VCaP (cell line): ENCODE measurements at regions not wholly inside any gene's neighbourhood (a gene's known extent, or its start where the extent isn't known, plus 50 kb on each side); places are given as distances from the start of the nearest gene placed in this dataset.

Source experiments
- H3K27ac ChIP-seq: fragments of 450-650 bp; 2 replicates; pipeline ENCODE4 v1.5.1; 2017
- TF ChIP-seq, protein P1 (sequence below): fragments of 450-650 bp; conservative IDR thresholded peaks from 2 replicates; pipeline ENCODE4 v1.5.1; 2017; ENCODE audit warnings: mild to moderate bottlenecking, moderate library complexity

DNA sequence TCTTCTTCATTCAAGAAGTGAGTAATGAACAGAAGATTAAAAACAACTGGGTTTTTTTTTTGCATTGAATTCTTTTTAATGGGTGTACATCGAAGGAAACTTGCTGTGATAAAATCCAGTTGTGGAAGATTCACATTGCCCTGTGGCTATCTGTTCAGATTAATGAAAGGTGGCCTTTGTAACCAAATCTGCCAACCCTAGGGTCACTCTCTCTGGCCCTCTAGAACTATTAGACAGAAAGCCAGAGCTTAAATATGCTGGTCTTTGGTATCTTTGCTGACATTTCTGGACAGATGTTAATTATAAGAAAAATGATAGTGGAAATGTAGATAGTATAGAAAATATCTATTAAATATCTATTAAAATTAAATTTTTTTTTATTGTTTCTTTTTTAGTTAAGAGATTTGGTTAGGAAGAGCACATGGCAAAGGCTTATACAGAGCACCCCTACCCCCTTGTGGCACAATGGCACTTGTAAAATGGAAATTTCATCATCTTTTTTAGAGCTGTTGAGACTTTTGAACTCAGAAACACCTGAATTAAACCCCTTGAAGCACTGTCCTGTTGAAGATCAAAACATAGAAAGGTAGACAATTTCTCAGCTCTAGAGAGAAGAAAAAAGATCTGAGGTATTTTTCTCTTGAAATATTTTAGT lies 572.5 kb downstream of the PKHD1 start:
- H3K27ac ChIP-seq: no peak overlapping the region

DNA sequence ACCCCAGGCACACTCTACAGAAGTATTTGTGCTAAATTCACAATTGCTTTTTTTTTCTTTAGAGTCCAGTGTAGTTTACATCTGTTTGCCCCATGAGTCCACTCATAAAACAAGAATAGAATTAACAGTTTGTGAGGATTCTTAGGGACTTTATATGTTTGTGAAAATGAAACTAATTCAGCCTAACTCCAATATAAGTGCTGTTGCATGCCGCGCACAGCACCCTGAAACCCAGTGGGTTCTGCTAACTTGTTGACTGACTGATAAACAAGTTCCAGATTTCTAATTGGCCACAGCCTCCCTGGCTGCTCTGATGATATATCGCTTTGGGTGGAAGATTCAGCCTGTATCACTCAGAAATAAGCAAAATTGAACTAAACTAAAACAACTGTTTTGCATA lies 561.4 kb downstream of the PKHD1 start:
- H3K27ac ChIP-seq: no peak overlapping the region
- TF ChIP-seq, protein P1, sequence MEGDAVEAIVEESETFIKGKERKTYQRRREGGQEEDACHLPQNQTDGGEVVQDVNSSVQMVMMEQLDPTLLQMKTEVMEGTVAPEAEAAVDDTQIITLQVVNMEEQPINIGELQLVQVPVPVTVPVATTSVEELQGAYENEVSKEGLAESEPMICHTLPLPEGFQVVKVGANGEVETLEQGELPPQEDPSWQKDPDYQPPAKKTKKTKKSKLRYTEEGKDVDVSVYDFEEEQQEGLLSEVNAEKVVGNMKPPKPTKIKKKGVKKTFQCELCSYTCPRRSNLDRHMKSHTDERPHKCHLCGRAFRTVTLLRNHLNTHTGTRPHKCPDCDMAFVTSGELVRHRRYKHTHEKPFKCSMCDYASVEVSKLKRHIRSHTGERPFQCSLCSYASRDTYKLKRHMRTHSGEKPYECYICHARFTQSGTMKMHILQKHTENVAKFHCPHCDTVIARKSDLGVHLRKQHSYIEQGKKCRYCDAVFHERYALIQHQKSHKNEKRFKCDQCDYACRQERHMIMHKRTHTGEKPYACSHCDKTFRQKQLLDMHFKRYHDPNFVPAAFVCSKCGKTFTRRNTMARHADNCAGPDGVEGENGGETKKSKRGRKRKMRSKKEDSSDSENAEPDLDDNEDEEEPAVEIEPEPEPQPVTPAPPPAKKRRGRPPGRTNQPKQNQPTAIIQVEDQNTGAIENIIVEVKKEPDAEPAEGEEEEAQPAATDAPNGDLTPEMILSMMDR: no peak

More for the DNA sequence above, 572.5 kb downstream of the PKHD1 start:
- TF ChIP-seq, protein P1: peak; percentile 44

DNA sequence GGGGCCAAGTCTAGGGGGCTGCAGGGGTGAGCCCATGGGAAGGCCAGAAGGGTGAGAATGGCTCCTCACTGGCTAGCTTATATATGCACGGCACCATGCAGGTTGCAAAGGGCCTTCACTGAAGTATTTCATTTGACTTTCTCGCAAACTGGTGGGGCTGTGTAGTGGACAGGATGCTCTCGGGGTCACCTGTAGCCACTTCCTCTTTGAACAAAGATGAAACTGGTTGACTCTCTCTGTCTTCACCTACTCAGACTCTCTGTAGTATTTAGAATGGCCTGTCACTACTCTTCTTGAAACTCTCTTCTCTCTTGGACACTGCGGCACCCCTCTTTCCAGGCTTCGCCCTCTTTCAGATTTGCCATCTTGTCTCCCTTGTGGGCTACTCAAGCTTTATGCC lies 560.5 kb downstream of the PKHD1 start:
- TF ChIP-seq, protein P1: no peak
- H3K27ac ChIP-seq: no peak overlapping the region

DNA sequence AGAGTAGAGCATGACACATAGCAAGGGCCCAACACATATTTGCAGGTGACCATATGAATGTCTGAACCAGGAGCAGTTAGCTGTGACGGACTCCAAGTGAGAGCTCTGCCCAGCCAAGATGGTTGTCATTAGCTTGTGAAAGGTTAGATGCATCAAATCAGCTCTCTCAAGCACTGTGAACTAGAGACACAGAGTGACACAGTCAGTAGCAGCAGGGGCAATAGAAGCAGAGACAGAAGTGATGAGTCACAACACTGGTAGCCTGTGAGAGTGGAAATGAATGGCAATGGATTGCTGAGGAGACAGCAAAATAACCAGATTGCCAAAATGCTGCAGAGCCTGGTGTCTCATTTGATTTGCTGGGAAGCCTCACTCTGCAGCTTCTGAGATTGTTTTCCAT lies 558.9 kb downstream of the PKHD1 start:
- TF ChIP-seq, protein P1: no peak
- no peak overlapping the region for H3K27ac ChIP-seq

DNA sequence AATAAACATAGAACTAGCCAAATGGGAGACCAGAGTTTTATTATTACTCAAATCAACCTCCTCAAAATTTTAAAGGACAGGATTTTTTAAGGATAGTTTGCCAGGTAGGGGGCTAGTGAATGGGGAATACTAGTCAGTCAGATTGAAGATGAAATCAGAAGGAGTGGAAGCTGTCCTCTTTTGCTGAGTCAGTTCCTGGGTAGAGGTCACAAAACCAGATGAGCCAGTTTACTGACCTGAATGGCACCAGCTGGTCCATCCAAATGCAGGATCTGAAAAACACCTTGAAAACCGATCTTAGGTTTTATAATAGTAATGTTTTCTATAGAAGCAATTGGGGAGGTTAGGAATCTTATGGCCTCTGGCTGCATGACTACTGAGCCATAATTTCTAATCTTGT lies 558.2 kb downstream of the PKHD1 start:
- no peak overlapping the region for H3K27ac ChIP-seq
- TF ChIP-seq, protein P1: no peak

DNA sequence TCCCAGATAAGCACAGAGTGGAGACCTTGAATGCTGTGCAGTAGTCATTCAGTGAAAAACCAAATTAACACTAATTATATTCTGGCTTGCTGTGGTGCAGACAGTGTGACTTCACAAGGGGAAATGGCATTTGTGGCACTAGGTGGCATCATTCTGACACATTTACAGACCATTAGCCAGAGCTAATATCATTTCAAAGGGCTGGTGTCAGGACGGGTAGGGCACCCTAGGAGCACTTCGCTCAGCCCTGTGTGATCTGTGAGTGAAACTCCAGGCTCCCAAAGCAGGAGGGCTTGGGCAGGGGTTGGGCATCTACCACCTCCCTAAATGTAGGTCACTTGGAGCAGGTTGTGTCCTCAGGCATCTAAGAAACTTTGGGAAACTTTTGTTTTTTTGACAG lies 555.8 kb downstream of the PKHD1 start:
- TF ChIP-seq, protein P1: peak; percentile 31
- H3K27ac ChIP-seq: no peak overlapping the region

DNA sequence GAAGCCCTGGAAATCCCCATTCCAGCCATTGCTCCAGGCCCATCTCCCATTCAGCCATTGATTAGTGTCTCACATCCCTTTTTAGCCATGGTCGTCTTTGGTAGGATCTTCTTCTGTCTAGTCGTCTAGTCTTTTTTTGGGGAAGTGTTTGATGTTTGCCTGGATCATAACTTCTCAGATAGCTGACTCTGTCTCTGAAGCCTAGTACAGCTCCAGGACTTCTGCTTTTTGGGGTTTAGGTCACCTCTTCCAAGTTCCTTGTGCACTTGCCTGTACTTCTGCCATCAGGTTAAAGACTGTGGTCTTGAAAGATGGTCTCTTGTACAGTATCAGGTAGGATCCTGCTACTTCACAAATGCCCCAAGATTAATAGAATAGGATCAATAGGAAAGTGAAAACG lies 553.5 kb downstream of the PKHD1 start:
- TF ChIP-seq, protein P1: no peak
- no peak overlapping the region for H3K27ac ChIP-seq
